ENCODE measurements at regions not wholly inside any gene's neighbourhood (a gene's known extent, or its start where the extent isn't known, plus 50 kb on each side); places are given as distances from the start of the nearest gene placed in this dataset.

DNA sequence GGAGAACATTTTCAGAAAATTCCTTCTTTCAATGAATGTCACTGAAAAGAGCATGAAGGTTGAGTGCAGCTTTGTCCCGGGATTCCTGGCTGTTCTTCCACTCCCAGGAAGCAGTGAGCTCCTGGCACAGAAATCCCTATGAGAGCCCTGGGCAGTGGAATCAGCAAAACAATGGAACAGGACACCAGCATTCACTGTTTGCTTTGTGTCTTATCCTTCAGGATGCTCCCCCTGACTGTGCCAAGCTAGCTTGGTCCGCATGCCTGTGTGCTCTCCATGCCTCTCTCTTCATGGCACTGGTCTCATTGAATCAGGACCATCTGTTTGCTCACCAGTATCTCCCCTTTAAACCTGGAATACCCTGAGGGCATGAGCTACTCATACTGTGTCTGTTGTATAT is 102.0 kb upstream of the GADL1 start:
- H4K20me1 ChIP-seq (replicated peaks; ENCODE audit: insufficient read depth) = no peaks in the 10 kb centered on the region
- H3K79me2 ChIP-seq (replicated peaks; ENCODE audit: insufficient read depth) = no peaks in the 10 kb centered on the region
- H3K36me3 Mint-ChIP-seq (ENCODE audit: low read depth) = no peaks in the 10 kb centered on the region
- peaks cover 21% of the 10 kb centered on the region for H3K9me2 ChIP-seq (ENCODE audit: insufficient read depth)
- no peak overlapping the region for H3K27ac Mint-ChIP-seq
- H3K4me3 Mint-ChIP-seq = no peak overlapping the region
- 0 out of 2 replicates have a peak, but pooled peaks cover 7% of the 10 kb centered on the region for H3K4me1 ChIP-seq (ENCODE audit: insufficient read depth)
- H3F3A ChIP-seq (replicated peaks; ENCODE audit: low read depth) = no peaks in the 10 kb centered on the region
- peak overlapping the region; percentile 19; the same call in 1 of the 2 replicates for H2AFZ ChIP-seq
- peaks cover 14% of the 10 kb centered on the region for H3K4me1 Mint-ChIP-seq
- no peak overlapping the region for H3K4me3 ChIP-seq
- 0 out of 2 replicates have a peak overlapping the region, but pooled peaks have one; percentile 20 for H3K27ac ChIP-seq (ENCODE audit: low read depth)
- no peaks in the 10 kb centered on the region for H3K27me3 ChIP-seq (ENCODE audit: insufficient read depth)
- H3K9me3 Mint-ChIP-seq = peaks cover 7% of the 10 kb centered on the region; the same call in 1 of the 3 replicates
- no peaks in the 10 kb centered on the region; the same call in 1 of the 2 replicates for H3K36me3 ChIP-seq (ENCODE audit: insufficient read depth)
- H3K27me3 Mint-ChIP-seq (ENCODE audit: insufficient read depth, low read depth, poor library complexity) = peaks cover 2% of the 10 kb centered on the region
- DNase-seq (ENCODE audit: low spot score) = peak; percentile 64
- ATAC-seq = peak; percentile 97
- TF ChIP-seq, protein P1, sequence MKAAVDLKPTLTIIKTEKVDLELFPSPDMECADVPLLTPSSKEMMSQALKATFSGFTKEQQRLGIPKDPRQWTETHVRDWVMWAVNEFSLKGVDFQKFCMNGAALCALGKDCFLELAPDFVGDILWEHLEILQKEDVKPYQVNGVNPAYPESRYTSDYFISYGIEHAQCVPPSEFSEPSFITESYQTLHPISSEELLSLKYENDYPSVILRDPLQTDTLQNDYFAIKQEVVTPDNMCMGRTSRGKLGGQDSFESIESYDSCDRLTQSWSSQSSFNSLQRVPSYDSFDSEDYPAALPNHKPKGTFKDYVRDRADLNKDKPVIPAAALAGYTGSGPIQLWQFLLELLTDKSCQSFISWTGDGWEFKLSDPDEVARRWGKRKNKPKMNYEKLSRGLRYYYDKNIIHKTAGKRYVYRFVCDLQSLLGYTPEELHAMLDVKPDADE (IDR thresholded peaks at IDR 0.05) = no peak
- TF ChIP-seq POLR2AphosphoS5 (IDR thresholded peaks at IDR 0.05; ENCODE audit: low read depth) (no peak), JUNB (IDR thresholded peaks at IDR 0.05; ENCODE audit: unreplicated experiment) (no peak), NANOG (IDR thresholded peaks at IDR 0.05; ENCODE audit: borderline replicate concordance) (no peak), STAT1 (IDR thresholded peaks at IDR 0.05; ENCODE audit: unreplicated experiment) (no peak), EZH2 (IDR thresholded peaks at IDR 0.05; ENCODE audit: low read depth, unreplicated experiment) (no peak)
- TF ChIP-seq, protein P2, sequence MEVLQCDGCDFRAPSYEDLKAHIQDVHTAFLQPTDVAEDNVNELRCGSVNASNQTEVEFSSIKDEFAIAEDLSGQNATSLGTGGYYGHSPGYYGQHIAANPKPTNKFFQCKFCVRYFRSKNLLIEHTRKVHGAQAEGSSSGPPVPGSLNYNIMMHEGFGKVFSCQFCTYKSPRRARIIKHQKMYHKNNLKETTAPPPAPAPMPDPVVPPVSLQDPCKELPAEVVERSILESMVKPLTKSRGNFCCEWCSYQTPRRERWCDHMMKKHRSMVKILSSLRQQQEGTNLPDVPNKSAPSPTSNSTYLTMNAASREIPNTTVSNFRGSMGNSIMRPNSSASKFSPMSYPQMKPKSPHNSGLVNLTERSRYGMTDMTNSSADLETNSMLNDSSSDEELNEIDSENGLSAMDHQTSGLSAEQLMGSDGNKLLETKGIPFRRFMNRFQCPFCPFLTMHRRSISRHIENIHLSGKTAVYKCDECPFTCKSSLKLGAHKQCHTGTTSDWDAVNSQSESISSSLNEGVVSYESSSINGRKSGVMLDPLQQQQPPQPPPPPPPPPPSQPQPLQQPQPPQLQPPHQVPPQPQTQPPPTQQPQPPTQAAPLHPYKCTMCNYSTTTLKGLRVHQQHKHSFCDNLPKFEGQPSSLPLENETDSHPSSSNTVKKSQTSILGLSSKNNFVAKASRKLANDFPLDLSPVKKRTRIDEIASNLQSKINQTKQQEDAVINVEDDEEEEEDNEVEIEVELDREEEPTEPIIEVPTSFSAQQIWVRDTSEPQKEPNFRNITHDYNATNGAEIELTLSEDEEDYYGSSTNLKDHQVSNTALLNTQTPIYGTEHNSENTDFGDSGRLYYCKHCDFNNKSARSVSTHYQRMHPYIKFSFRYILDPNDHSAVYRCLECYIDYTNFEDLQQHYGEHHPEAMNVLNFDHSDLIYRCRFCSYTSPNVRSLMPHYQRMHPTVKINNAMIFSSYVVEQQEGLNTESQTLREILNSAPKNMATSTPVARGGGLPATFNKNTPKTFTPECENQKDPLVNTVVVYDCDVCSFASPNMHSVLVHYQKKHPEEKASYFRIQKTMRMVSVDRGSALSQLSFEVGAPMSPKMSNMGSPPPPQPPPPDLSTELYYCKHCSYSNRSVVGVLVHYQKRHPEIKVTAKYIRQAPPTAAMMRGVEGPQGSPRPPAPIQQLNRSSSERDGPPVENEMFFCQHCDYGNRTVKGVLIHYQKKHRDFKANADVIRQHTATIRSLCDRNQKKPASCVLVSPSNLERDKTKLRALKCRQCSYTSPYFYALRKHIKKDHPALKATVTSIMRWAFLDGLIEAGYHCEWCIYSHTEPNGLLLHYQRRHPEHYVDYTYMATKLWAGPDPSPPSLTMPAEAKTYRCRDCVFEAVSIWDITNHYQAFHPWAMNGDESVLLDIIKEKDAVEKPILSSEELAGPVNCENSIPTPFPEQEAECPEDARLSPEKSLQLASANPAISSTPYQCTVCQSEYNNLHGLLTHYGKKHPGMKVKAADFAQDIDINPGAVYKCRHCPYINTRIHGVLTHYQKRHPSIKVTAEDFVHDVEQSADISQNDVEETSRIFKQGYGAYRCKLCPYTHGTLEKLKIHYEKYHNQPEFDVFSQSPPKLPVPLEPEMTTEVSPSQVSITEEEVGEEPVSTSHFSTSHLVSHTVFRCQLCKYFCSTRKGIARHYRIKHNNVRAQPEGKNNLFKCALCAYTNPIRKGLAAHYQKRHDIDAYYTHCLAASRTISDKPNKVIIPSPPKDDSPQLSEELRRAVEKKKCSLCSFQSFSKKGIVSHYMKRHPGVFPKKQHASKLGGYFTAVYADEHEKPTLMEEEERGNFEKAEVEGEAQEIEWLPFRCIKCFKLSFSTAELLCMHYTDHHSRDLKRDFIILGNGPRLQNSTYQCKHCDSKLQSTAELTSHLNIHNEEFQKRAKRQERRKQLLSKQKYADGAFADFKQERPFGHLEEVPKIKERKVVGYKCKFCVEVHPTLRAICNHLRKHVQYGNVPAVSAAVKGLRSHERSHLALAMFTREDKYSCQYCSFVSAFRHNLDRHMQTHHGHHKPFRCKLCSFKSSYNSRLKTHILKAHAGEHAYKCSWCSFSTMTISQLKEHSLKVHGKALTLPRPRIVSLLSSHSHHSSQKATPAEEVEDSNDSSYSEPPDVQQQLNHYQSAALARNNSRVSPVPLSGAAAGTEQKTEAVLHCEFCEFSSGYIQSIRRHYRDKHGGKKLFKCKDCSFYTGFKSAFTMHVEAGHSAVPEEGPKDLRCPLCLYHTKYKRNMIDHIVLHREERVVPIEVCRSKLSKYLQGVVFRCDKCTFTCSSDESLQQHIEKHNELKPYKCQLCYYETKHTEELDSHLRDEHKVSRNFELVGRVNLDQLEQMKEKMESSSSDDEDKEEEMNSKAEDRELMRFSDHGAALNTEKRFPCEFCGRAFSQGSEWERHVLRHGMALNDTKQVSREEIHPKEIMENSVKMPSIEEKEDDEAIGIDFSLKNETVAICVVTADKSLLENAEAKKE (CRISPR knock-in tag; IDR thresholded peaks at IDR 0.05) = peak; percentile 88
- H3K4me2 ChIP-seq = 0 out of 2 replicates have a peak overlapping the region, but pooled peaks have one; percentile 19
